OCI-LY3 (cell line): ENCODE measurements at regions not wholly inside any gene's neighbourhood (a gene's known extent, or its start where the extent isn't known, plus 50 kb on each side); places are given as distances from the start of the nearest gene placed in this dataset.

Experiments used
- EZH2phosphoT487 ChIP-seq: fragments of 200-600 bp; shearing (Covaris generic); IDR thresholded peaks from 2 replicates; pipeline ENCODE4 v1.6.1; 2018; ENCODE audit warnings: antibody characterized with exemption, mixed run types, low read depth
- TF ChIP-seq, protein P1 (sequence below): fragments of 200-600, 300-600 bp; sonication (generic); IDR thresholded peaks from 2 replicates; pipeline ENCODE4 v1.5.1; 2014; ENCODE audit warnings: antibody characterized with exemption, low read length, low read depth

GRCh38 chr14:97443412-97443811, 646.2 kb downstream of the VRK1 start:
- TF ChIP-seq, protein P1, sequence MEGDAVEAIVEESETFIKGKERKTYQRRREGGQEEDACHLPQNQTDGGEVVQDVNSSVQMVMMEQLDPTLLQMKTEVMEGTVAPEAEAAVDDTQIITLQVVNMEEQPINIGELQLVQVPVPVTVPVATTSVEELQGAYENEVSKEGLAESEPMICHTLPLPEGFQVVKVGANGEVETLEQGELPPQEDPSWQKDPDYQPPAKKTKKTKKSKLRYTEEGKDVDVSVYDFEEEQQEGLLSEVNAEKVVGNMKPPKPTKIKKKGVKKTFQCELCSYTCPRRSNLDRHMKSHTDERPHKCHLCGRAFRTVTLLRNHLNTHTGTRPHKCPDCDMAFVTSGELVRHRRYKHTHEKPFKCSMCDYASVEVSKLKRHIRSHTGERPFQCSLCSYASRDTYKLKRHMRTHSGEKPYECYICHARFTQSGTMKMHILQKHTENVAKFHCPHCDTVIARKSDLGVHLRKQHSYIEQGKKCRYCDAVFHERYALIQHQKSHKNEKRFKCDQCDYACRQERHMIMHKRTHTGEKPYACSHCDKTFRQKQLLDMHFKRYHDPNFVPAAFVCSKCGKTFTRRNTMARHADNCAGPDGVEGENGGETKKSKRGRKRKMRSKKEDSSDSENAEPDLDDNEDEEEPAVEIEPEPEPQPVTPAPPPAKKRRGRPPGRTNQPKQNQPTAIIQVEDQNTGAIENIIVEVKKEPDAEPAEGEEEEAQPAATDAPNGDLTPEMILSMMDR, result no peak
- no peak for TF ChIP-seq EZH2phosphoT487
